ENCODE measurements at regions not wholly inside any gene's neighbourhood (a gene's known extent, or its start where the extent isn't known, plus 50 kb on each side); places are given as distances from the start of the nearest gene placed in this dataset.

DNA sequence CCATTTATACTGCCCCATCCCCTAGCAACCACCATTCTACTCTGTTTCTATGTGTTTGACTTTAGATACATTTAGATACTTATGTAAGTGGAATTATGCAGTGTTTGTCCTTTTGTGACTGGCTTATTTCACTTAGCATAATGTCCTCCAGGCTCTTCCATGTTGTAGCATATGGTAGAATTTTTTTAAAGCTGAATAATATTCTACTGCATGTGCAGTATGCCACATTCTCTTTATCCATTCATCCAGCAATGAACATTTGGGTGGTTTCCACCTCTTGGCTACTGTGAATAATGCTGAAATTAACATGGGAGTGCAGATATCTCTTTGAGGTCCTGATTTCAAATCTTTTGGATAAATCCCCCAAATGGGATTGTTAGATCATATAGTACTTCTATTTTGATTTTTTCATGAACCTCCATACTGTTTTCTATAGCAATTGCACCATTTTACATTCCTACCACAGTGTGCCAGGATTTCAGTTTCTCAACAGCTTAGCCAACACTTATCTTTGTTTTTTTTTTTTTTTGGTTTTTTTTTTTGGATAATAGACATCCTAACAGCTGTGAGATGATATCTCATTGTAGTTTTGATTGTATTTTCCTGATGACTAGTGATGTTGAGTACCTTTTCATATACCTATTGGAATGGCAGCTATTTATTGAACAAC is 105.9 kb upstream of the LNX1 start:
- no peaks in the 10 kb centered on the region for H3K9me3 Mint-ChIP-seq (ENCODE audit: unreplicated experiment)
- peaks cover 18% of the 10 kb centered on the region for H3K4me1 Mint-ChIP-seq (ENCODE audit: unreplicated experiment)
- H3K4me3 Mint-ChIP-seq (ENCODE audit: unreplicated experiment), result no peak overlapping the region
- TF ChIP-seq, protein P1, sequence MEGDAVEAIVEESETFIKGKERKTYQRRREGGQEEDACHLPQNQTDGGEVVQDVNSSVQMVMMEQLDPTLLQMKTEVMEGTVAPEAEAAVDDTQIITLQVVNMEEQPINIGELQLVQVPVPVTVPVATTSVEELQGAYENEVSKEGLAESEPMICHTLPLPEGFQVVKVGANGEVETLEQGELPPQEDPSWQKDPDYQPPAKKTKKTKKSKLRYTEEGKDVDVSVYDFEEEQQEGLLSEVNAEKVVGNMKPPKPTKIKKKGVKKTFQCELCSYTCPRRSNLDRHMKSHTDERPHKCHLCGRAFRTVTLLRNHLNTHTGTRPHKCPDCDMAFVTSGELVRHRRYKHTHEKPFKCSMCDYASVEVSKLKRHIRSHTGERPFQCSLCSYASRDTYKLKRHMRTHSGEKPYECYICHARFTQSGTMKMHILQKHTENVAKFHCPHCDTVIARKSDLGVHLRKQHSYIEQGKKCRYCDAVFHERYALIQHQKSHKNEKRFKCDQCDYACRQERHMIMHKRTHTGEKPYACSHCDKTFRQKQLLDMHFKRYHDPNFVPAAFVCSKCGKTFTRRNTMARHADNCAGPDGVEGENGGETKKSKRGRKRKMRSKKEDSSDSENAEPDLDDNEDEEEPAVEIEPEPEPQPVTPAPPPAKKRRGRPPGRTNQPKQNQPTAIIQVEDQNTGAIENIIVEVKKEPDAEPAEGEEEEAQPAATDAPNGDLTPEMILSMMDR (IDR thresholded peaks at IDR 0.05), result no peak
- no peaks in the 10 kb centered on the region for H3K27me3 Mint-ChIP-seq (ENCODE audit: unreplicated experiment)
- no peak overlapping the region for H3K27ac Mint-ChIP-seq (ENCODE audit: unreplicated experiment)
- no peaks in the 10 kb centered on the region for H3K36me3 Mint-ChIP-seq (ENCODE audit: unreplicated experiment)
- no peak for DNase-seq (ENCODE audit: extremely low spot score, unreplicated experiment)

DNA sequence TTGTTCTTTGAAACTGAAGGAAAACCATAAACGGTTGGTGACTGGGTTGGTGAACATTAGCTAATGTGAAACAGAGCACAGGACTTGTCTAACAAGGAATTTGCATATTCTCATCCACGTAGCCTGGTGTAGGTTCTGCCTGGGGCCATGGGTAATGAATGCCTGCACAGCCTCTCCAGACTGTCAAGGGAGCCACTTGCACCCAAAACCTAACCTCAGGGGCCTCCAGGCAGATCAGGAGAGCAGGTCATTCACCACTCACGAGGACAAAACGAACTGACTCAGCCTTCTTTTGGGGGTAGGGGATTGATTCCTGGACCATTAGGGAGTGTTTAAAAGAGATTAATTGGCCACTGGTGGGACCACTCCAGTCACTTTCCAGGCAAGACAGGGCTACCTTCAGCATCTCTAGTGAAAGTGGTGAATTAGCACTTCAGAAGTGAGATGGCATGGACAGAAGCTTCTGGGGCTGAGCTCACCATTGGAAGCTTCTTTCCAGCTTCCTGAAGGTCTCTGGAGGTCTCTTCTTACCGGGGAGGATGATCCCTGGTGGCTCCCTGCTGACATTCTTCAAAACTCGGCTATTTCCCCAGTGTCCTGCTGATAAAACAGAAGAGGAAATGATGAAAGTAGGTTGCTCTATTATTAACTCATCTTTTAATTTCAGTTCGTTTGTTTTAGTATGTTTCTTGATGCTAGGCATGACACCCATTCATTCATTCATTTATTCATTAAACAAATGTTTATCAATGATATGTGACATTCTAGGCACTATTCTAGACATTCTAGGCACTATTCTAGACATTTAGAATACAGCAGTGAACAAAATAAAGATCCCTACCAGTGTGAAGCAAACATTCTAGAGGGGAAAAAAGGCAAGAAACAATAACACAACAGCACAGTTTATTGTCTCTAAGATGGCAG is 104.5 kb upstream of the LNX1 start:
- H3K9me3 Mint-ChIP-seq (ENCODE audit: unreplicated experiment), result no peaks in the 10 kb centered on the region
- peaks cover 2% of the 10 kb centered on the region for H3K36me3 Mint-ChIP-seq (ENCODE audit: unreplicated experiment)
- no peak for DNase-seq (ENCODE audit: extremely low spot score, unreplicated experiment)
- no peak overlapping the region for H3K4me3 Mint-ChIP-seq (ENCODE audit: unreplicated experiment)
- H3K4me1 Mint-ChIP-seq (ENCODE audit: unreplicated experiment), result peaks cover 15% of the 10 kb centered on the region
- no peak overlapping the region for H3K27ac Mint-ChIP-seq (ENCODE audit: unreplicated experiment)
- TF ChIP-seq, protein P1 (IDR thresholded peaks at IDR 0.05), result no peak
- H3K27me3 Mint-ChIP-seq (ENCODE audit: unreplicated experiment), result no peaks in the 10 kb centered on the region

DNA sequence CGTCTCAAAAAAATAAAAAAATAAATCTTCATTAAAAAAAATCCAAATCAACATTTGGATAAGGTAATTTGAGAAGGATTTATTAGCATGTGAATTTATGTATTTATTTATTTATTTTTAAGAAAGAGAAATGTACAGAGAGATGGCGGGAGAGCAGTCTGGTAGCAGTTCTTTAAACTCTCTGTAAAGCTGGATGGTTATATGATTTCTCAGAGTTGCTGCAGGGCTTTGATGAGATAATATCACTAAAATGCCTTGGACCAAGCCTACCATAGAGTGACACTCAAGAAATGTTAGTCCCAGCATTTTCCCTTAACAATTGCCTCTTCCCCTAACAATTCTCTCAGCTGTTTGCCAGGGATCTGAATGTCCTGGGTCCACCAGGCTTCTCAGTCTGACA is 103.4 kb upstream of the LNX1 start:
- peaks cover 2% of the 10 kb centered on the region for H3K36me3 Mint-ChIP-seq (ENCODE audit: unreplicated experiment)
- no peak overlapping the region for H3K27ac Mint-ChIP-seq (ENCODE audit: unreplicated experiment)
- no peak overlapping the region for H3K4me3 Mint-ChIP-seq (ENCODE audit: unreplicated experiment)
- H3K27me3 Mint-ChIP-seq (ENCODE audit: unreplicated experiment), result no peaks in the 10 kb centered on the region
- peaks cover 17% of the 10 kb centered on the region for H3K4me1 Mint-ChIP-seq (ENCODE audit: unreplicated experiment)
- H3K9me3 Mint-ChIP-seq (ENCODE audit: unreplicated experiment), result no peaks in the 10 kb centered on the region
- TF ChIP-seq, protein P1 (IDR thresholded peaks at IDR 0.05), result no peak
- DNase-seq (ENCODE audit: extremely low spot score, unreplicated experiment), result no peak

- no peak for DNase-seq (ENCODE audit: extremely low spot score, unreplicated experiment)
- H3K27ac Mint-ChIP-seq (ENCODE audit: unreplicated experiment), result no peak overlapping the region
- TF ChIP-seq, protein P1 (IDR thresholded peaks at IDR 0.05), result no peak
- H3K36me3 Mint-ChIP-seq (ENCODE audit: unreplicated experiment), result peaks cover 2% of the 10 kb centered on the region
- H3K4me1 Mint-ChIP-seq (ENCODE audit: unreplicated experiment), result peaks cover 24% of the 10 kb centered on the region
- H3K4me3 Mint-ChIP-seq (ENCODE audit: unreplicated experiment), result no peak overlapping the region
- no peaks in the 10 kb centered on the region for H3K27me3 Mint-ChIP-seq (ENCODE audit: unreplicated experiment)
- H3K9me3 Mint-ChIP-seq (ENCODE audit: unreplicated experiment), result no peaks in the 10 kb centered on the region
These were observed 102.6 kb upstream of the LNX1 start for GRCh38 chr4:53693909-53694308.

- H3K27ac Mint-ChIP-seq (ENCODE audit: unreplicated experiment), result no peak overlapping the region
- H3K36me3 Mint-ChIP-seq (ENCODE audit: unreplicated experiment), result peaks cover 2% of the 10 kb centered on the region
- H3K4me1 Mint-ChIP-seq (ENCODE audit: unreplicated experiment), result peaks cover 28% of the 10 kb centered on the region
These were observed 102.1 kb upstream of the LNX1 start for GRCh38 chr4:53693408-53693807.

More at GRCh38 chr4:53693408-53693807, 102.1 kb upstream of the LNX1 start:
- Mint-ChIP-seq H3K9me3 (ENCODE audit: unreplicated experiment) (no peaks in the 10 kb centered on the region), H3K4me3 (ENCODE audit: unreplicated experiment) (no peak overlapping the region), H3K27me3 (ENCODE audit: unreplicated experiment) (no peaks in the 10 kb centered on the region)
- no peak for DNase-seq (ENCODE audit: extremely low spot score, unreplicated experiment)
- TF ChIP-seq, protein P1 (IDR thresholded peaks at IDR 0.05), result no peak
